Erythroblast (primary cell): ENCODE measurements at regions not wholly inside any gene's neighbourhood (a gene's known extent, or its start where the extent isn't known, plus 50 kb on each side); places are given as distances from the start of the nearest gene placed in this dataset.

ENCODE experiments used
- DNase-seq, 2 experiments: peaks; one replicate each; lab custom pipeline; 2025; lab: John Stamatoyannopoulos, UW
- GATA1 ChIP-seq: IDR thresholded peaks from 2 replicates; pipeline ENCODE4 v1.6.1; 2011; ENCODE audit warnings: low read depth, mild to moderate bottlenecking, control low read depth, low read length, moderate library complexity
- POLR2A ChIP-seq: IDR thresholded peaks from 2 replicates; pipeline ENCODE4 v1.6.1; 2011; ENCODE audit warnings: mild to moderate bottlenecking, low read length

- DNase-seq: no peak
Measured at GRCh38 chr20:51894619-51895018, 92.3 kb upstream of the SALL4 start.

GRCh38 chr20:51894201-51894600, 91.9 kb upstream of the SALL4 start:
- no peak for TF ChIP-seq GATA1
- TF ChIP-seq POLR2A: no peak
- DNase-seq: no peak

More at GRCh38 chr20:51894619-51895018, 92.3 kb upstream of the SALL4 start:
- no peak for TF ChIP-seq POLR2A
- TF ChIP-seq GATA1: no peak

- no peak for DNase-seq
- TF ChIP-seq GATA1: no peak
- no peak for TF ChIP-seq POLR2A
Measured at GRCh38 chr20:51893723-51894122, 91.4 kb upstream of the SALL4 start.

GRCh38 chr20:51890003-51890402, 87.7 kb upstream of the SALL4 start:
- TF ChIP-seq GATA1 (no peak), POLR2A (no peak)
- no peak for DNase-seq

GRCh38 chr20:51889466-51889865, 87.1 kb upstream of the SALL4 start:
- TF ChIP-seq GATA1 (no peak), POLR2A (no peak)
- no peak for DNase-seq

GRCh38 chr20:51888291-51888690, 86.0 kb upstream of the SALL4 start:
- no peak for TF ChIP-seq GATA1
- TF ChIP-seq POLR2A: no peak
- DNase-seq: no peak

- TF ChIP-seq POLR2A (no peak), GATA1 (no peak)
- DNase-seq: no peak
Measured at GRCh38 chr20:51886891-51887608, 84.7 kb upstream of the SALL4 start.

- TF ChIP-seq GATA1 (no peak), POLR2A (no peak)
- DNase-seq: no peak
Measured at GRCh38 chr20:51886341-51886740, 84.0 kb upstream of the SALL4 start.

GRCh38 chr20:51884561-51884960, 82.2 kb upstream of the SALL4 start:
- TF ChIP-seq POLR2A (no peak), GATA1 (no peak)
- DNase-seq: no peak

- TF ChIP-seq POLR2A (no peak), GATA1 (no peak)
Measured at GRCh38 chr20:51880188-51880587, 77.9 kb upstream of the SALL4 start.

GRCh38 chr20:51876313-51876940, 74.1 kb upstream of the SALL4 start:
- DNase-seq: no peak

More at GRCh38 chr20:51880188-51880587, 77.9 kb upstream of the SALL4 start:
- DNase-seq: no peak

GRCh38 chr20:51873652-51874051, 71.3 kb upstream of the SALL4 start:
- TF ChIP-seq GATA1 (no peak), POLR2A (no peak)

More at GRCh38 chr20:51876313-51876940, 74.1 kb upstream of the SALL4 start:
- no peak for TF ChIP-seq GATA1
- no peak for TF ChIP-seq POLR2A

GRCh38 chr20:51871943-51872342, 69.6 kb upstream of the SALL4 start:
- no peak for DNase-seq
- TF ChIP-seq POLR2A: no peak
- TF ChIP-seq GATA1: no peak

More at GRCh38 chr20:51873652-51874051, 71.3 kb upstream of the SALL4 start:
- no peak for DNase-seq

- no peak for DNase-seq
- no peak for TF ChIP-seq POLR2A
- TF ChIP-seq GATA1: no peak
Measured at GRCh38 chr20:51869002-51869401, 66.7 kb upstream of the SALL4 start.
